Astrocyte (in vitro differentiated cells and primary cell): ENCODE measurements at regions not wholly inside any gene's neighbourhood (a gene's known extent, or its start where the extent isn't known, plus 50 kb on each side); places are given as distances from the start of the nearest gene placed in this dataset.

ENCODE experiments used
- DNase-seq: peaks from one replicate; pipeline ENCODE4 v3.0.0-alpha.2; 2010; ENCODE audit warnings: low read depth
- FAIRE-seq: peaks from 2 replicates; lab custom pipeline; 2011; peaks lifted over from hg19 to GRCh38; lab: Jason Lieb, UNC
- H2AFZ ChIP-seq: 2 replicates; pipeline ENCODE4 v1.6.0; 2012; ENCODE audit warnings: low read depth, low read length, inconsistent platforms
- H3K27ac ChIP-seq: 2 replicates; pipeline ENCODE4 v1.5.1; 2011; ENCODE audit warnings: low read depth, low read length, inconsistent platforms
- H3K27me3 ChIP-seq: 2 replicates; pipeline ENCODE4 v1.6.0; 2011; ENCODE audit warnings: low read length, inconsistent platforms; ENCODE audit not compliant: insufficient read depth
- H3K36me3 ChIP-seq: 2 replicates; pipeline ENCODE4 v1.5.1; 2011; ENCODE audit warnings: low read length, inconsistent platforms; ENCODE audit not compliant: insufficient read depth
- H3K4me1 ChIP-seq: 2 replicates; pipeline ENCODE4 v1.5.1; 2011; ENCODE audit warnings: low read length, inconsistent platforms; ENCODE audit not compliant: insufficient read depth
- H3K4me2 ChIP-seq: 2 replicates; pipeline ENCODE4 v1.6.0; 2012; ENCODE audit warnings: low read length, inconsistent platforms
- H3K4me3 ChIP-seq: 2 replicates; pipeline ENCODE4 v1.5.1; 2011; ENCODE audit warnings: low read depth, mild to moderate bottlenecking, low read length, inconsistent platforms; ENCODE audit not compliant: insufficient read depth
- H3K79me2 ChIP-seq: 2 replicates; pipeline ENCODE4 v1.6.0; 2012; ENCODE audit warnings: mild to moderate bottlenecking, low read length, inconsistent platforms; ENCODE audit not compliant: insufficient read depth
- H3K9ac ChIP-seq: 2 replicates; pipeline ENCODE4 v1.6.0; 2012; ENCODE audit warnings: mild to moderate bottlenecking, low read length, inconsistent platforms
- H3K9me3 ChIP-seq: 2 replicates; pipeline ENCODE4 v1.5.1; 2012; ENCODE audit warnings: low read depth, mild to moderate bottlenecking, low read length, inconsistent platforms; ENCODE audit not compliant: insufficient read depth
- H4K20me1 ChIP-seq: 2 replicates; pipeline ENCODE4 v1.6.0; 2012; ENCODE audit warnings: low read length, inconsistent platforms; ENCODE audit not compliant: insufficient read depth
- H3K27ac Mint-ChIP-seq: one replicate; pipeline ENCODE4 v1.8.0; 2021; ENCODE audit warnings: mild to moderate bottlenecking, mixed read lengths; ENCODE audit not compliant: unreplicated experiment
- H3K27me3 Mint-ChIP-seq: one replicate; pipeline ENCODE4 v1.8.0; 2021; ENCODE audit warnings: low read depth, mixed read lengths; ENCODE audit not compliant: unreplicated experiment
- H3K36me3 Mint-ChIP-seq: one replicate; pipeline ENCODE4 v1.8.0; 2021; ENCODE audit warnings: low read depth, mixed read lengths; ENCODE audit not compliant: unreplicated experiment
- H3K4me1 Mint-ChIP-seq: one replicate; pipeline ENCODE4 v1.8.0; 2021; ENCODE audit warnings: low read depth, mixed read lengths; ENCODE audit not compliant: unreplicated experiment
- H3K4me3 Mint-ChIP-seq: one replicate; pipeline ENCODE4 v1.8.0; 2021; ENCODE audit warnings: mild to moderate bottlenecking, moderate library complexity, mixed read lengths; ENCODE audit not compliant: unreplicated experiment
- H3K9me3 Mint-ChIP-seq: one replicate; pipeline ENCODE4 v1.8.0; 2021; ENCODE audit warnings: mild to moderate bottlenecking, mixed read lengths; ENCODE audit not compliant: unreplicated experiment
- EZH2 ChIP-seq: IDR thresholded peaks from 2 replicates; pipeline ENCODE4 v1.6.1; 2012; ENCODE audit warnings: mild to moderate bottlenecking, low read length, inconsistent platforms; ENCODE audit not compliant: insufficient read depth
- TF ChIP-seq, protein P1 (sequence below): IDR thresholded peaks from 2 replicates; pipeline ENCODE4 v1.5.1; 2011; ENCODE audit warnings: low read depth, mild to moderate bottlenecking, inconsistent platforms, low read length, moderate library complexity; ENCODE audit not compliant: insufficient read depth

DNA sequence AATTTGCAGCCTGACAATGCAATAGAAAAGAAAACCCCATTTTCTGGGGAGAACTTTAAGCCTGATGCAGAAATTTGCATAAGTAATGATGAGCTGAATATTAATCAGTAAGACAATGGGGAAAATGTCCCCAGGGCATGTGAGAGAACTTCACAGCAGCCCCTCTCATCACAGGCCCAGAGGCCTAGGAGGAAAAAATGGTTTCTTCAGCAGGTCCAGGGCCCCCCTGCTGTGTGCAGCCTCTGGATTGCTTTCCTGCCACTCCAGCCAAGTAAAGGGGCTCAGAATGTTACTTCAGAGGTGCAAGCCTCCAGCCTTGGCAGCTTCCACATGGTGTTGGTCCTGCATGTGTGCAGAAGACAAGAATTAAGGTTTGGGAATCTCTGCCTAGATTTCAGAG lies 900.3 kb upstream of the ROBO1 start:
- no peak for DNase-seq
- no peaks in the 10 kb centered on the region for H3K36me3 Mint-ChIP-seq
- Histone ChIP-seq H3K36me3 (no peaks in the 10 kb centered on the region), H3K27ac (no peak overlapping the region), H3K27me3 (no peaks in the 10 kb centered on the region), H3K4me1 (no peaks in the 10 kb centered on the region), H3K79me2 (no peaks in the 10 kb centered on the region), H3K9me3 (peaks cover 5% of the 10 kb centered on the region), H2AFZ (no peak overlapping the region), H3K9ac (no peak overlapping the region), H4K20me1 (no peaks in the 10 kb centered on the region), H3K4me3 (no peak overlapping the region), H3K4me2 (no peak overlapping the region)
- peaks cover 14% of the 10 kb centered on the region for H3K9me3 Mint-ChIP-seq
- TF ChIP-seq, protein P1, sequence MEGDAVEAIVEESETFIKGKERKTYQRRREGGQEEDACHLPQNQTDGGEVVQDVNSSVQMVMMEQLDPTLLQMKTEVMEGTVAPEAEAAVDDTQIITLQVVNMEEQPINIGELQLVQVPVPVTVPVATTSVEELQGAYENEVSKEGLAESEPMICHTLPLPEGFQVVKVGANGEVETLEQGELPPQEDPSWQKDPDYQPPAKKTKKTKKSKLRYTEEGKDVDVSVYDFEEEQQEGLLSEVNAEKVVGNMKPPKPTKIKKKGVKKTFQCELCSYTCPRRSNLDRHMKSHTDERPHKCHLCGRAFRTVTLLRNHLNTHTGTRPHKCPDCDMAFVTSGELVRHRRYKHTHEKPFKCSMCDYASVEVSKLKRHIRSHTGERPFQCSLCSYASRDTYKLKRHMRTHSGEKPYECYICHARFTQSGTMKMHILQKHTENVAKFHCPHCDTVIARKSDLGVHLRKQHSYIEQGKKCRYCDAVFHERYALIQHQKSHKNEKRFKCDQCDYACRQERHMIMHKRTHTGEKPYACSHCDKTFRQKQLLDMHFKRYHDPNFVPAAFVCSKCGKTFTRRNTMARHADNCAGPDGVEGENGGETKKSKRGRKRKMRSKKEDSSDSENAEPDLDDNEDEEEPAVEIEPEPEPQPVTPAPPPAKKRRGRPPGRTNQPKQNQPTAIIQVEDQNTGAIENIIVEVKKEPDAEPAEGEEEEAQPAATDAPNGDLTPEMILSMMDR, result no peak
- no peak for TF ChIP-seq EZH2
- no peak overlapping the region for H3K27ac Mint-ChIP-seq
- no peaks in the 10 kb centered on the region for H3K4me1 Mint-ChIP-seq
- FAIRE-seq, result no peak
- H3K4me3 Mint-ChIP-seq, result no peak overlapping the region
- no peaks in the 10 kb centered on the region for H3K27me3 Mint-ChIP-seq

DNA sequence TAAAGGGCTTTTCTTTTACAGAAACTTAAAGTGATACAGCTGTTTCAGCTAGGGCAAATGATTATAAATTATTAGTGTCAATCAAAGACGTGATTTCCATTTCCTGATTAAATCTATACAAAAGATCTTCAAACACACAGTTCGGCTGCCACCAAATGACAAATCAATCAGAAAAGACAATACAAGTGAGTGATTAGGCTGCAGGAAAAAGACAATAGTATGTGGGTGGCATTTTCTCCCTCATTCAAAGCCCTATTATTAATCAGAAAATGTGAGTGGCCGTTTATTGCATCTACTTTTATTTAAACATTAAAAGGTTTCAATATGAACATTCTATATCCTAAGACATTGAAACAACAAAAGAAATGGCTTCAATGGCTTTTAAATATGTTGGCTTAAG lies 895.6 kb upstream of the ROBO1 start:
- no peaks in the 10 kb centered on the region for H3K79me2 ChIP-seq
- no peaks in the 10 kb centered on the region for H3K36me3 Mint-ChIP-seq
- H3K36me3 ChIP-seq, result no peaks in the 10 kb centered on the region
- H3K27ac ChIP-seq, result no peak overlapping the region
- no peaks in the 10 kb centered on the region for H3K27me3 Mint-ChIP-seq
- no peaks in the 10 kb centered on the region for H4K20me1 ChIP-seq
- no peaks in the 10 kb centered on the region for H3K4me1 ChIP-seq
- TF ChIP-seq, protein P1, result no peak
- no peak for TF ChIP-seq EZH2
- H3K9me3 ChIP-seq, result peaks cover under 1% of the 10 kb centered on the region
- FAIRE-seq, result no peak
- no peak overlapping the region for H3K9ac ChIP-seq
- no peaks in the 10 kb centered on the region for H3K27me3 ChIP-seq
- no peak overlapping the region for H3K4me3 Mint-ChIP-seq
- H3K4me2 ChIP-seq, result no peak overlapping the region
- DNase-seq, result no peak
- no peaks in the 10 kb centered on the region for H3K4me1 Mint-ChIP-seq
- H3K27ac Mint-ChIP-seq, result no peak overlapping the region
- peaks cover 13% of the 10 kb centered on the region for H3K9me3 Mint-ChIP-seq
- no peak overlapping the region for H2AFZ ChIP-seq
- no peak overlapping the region for H3K4me3 ChIP-seq

DNA sequence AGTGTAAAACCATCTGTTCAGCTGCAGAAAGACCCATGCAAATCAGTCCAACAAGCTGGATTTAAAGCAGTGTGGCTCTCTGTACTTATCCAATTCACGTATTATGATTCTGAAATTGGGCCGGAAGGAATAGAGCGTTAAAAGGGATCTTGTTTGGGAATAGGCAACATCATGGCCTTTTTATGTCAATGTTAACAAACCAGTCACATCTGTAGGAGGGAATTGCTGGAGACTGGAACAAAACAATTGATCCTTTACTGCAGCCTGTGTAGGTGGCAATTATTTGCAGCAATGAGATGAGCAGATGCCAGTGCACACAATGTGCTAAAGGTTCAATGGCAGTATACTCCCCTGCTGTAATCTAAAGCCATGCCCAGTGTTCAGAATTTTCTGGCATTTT lies 887.4 kb upstream of the ROBO1 start:
- H3K27ac Mint-ChIP-seq, result no peak overlapping the region
- no peak overlapping the region for H2AFZ ChIP-seq
- TF ChIP-seq, protein P1, result no peak
- TF ChIP-seq EZH2, result no peak
- H3K4me3 Mint-ChIP-seq, result no peak overlapping the region
- no peaks in the 10 kb centered on the region for H3K27me3 ChIP-seq
- no peak overlapping the region for H3K4me2 ChIP-seq
- DNase-seq (no peak), FAIRE-seq (no peak)
- H3K4me3 ChIP-seq, result no peak overlapping the region
- H3K36me3 Mint-ChIP-seq, result no peaks in the 10 kb centered on the region
- H3K4me1 Mint-ChIP-seq, result no peaks in the 10 kb centered on the region
- H3K79me2 ChIP-seq, result no peaks in the 10 kb centered on the region
- H3K9ac ChIP-seq, result no peak overlapping the region
- no peaks in the 10 kb centered on the region for H4K20me1 ChIP-seq
- H3K27me3 Mint-ChIP-seq, result no peaks in the 10 kb centered on the region
- peaks cover 5% of the 10 kb centered on the region for H3K9me3 ChIP-seq
- peaks cover 4% of the 10 kb centered on the region for H3K9me3 Mint-ChIP-seq
- H3K36me3 ChIP-seq, result no peaks in the 10 kb centered on the region
- no peaks in the 10 kb centered on the region for H3K4me1 ChIP-seq
- no peak overlapping the region for H3K27ac ChIP-seq
